HCT116 (cell line): ENCODE measurements at regions not wholly inside any gene's neighbourhood (a gene's known extent, or its start where the extent isn't known, plus 50 kb on each side); places are given as distances from the start of the nearest gene placed in this dataset.

Experiments used
- ATAC-seq: fragments of 200-7000 bp; cut with Tn5 transposase; 2 replicates; pipeline ENCODE4 v1.9.1; 2020; ENCODE audit warnings: mild to moderate bottlenecking, moderate library complexity
- BruUV-seq: library from RNA; stranded (reverse); fragments of 400-500 nt; replicated peaks from 2 replicates; lab custom pipeline; 2021; lab: Mats Ljungman, UMichigan
- CTCF ChIA-PET: fragments of 300-600 bp; sonication (Branson Sonifier 250); formaldehyde crosslinking; loops from one replicate; lab custom pipeline; 2021; ENCODE audit warnings: antibody characterized with exemption; lab: Charles Lee
- POLR2A ChIA-PET: fragments of 300-600, 350-600 bp; sonication (Branson Sonifier 250); formaldehyde crosslinking; loops from one replicate; lab custom pipeline; 2021; ENCODE audit warnings: antibody characterized with exemption; lab: Charles Lee
- RAD21 ChIA-PET, 2 experiments: fragments of 300-600 bp; sonication (Branson Sonifier 250); formaldehyde crosslinking; loops; one replicate each; lab custom pipeline; 2023; ENCODE audit warnings: low total read pairs in 2 of 2; ENCODE audit not compliant: uncharacterized antibody in 2 of 2, unreplicated experiment in 2 of 2, low non-redundant PET in 1 of 2; lab: Charles Lee
- DNase-seq: peaks from one replicate; pipeline ENCODE4 v3.0.0-alpha.2; 2010; ENCODE audit warnings: low read depth, low spot score
- H2AFZ ChIP-seq: fragments of 200-600 bp; shearing (Covaris generic), sonication (generic); 2 replicates; pipeline ENCODE4 v1.6.1; 2017; ENCODE audit warnings: low read depth, mixed run types, mixed read lengths, antibody characterized with exemption, low read length; ENCODE audit not compliant: poor library complexity, severe bottlenecking
- H3K27ac ChIP-seq: 2 replicates; pipeline ENCODE4 v1.5.1; 2012; ENCODE audit warnings: low read depth, low read length
- H3K27me3 ChIP-seq: fragments of 200-600 bp; sonication (generic); 2 replicates; pipeline ENCODE4 v1.6.1; 2016; ENCODE audit warnings: mixed run types, low read length, mixed read lengths; ENCODE audit not compliant: insufficient read depth
- H3K36me3 ChIP-seq, 2 experiments: fragments of 200-500 bp in 1 of 2; fragments of 200-600 bp in 1 of 2; sonication (Bioruptor generic) in 1 of 2; sonication (generic) in 1 of 2; 2 replicates each; pipeline versions ENCODE4 v1.5.1 to v1.6.1; 2014 to 2016; ENCODE audit warnings: low read length in 2 of 2, inconsistent platforms in 1 of 2, mixed read lengths in 1 of 2, mixed run types in 1 of 2; ENCODE audit not compliant: insufficient read depth in 2 of 2, control insufficient read depth in 1 of 2
- H3K4me1 ChIP-seq, 2 experiments: fragments of 200-600 bp in 1 of 2; sonication (generic) in 1 of 2; 2 replicates each; pipeline versions ENCODE4 v1.5.1 to v1.6.1; 2012 to 2017; ENCODE audit warnings: low read length in 2 of 2, inconsistent platforms in 1 of 2, mild to moderate bottlenecking in 1 of 2, mixed read lengths in 1 of 2, mixed run types in 1 of 2, moderate library complexity in 1 of 2; ENCODE audit not compliant: insufficient read depth in 2 of 2, control insufficient read depth in 1 of 2
- H3K4me2 ChIP-seq: fragments of 200-600 bp; sonication (generic); 2 replicates; pipeline ENCODE4 v1.6.1; 2017; ENCODE audit warnings: mixed run types, low read length, mixed read lengths
- H3K4me3 ChIP-seq, 2 experiments: fragments of 200-600 bp in 1 of 2; sonication (generic) in 1 of 2; replicated peaks in 1 of 2; 2 replicates each; pipeline ENCODE4 v1.5.1; 2011 to 2016; ENCODE audit warnings: low read length in 2 of 2, control low read depth in 1 of 2, low read depth in 1 of 2, mild to moderate bottlenecking in 1 of 2, mixed read lengths in 1 of 2, mixed run types in 1 of 2
- H3K79me2 ChIP-seq: fragments of 200-600 bp; sonication (generic); 2 replicates; pipeline ENCODE4 v1.6.1; 2017; ENCODE audit warnings: mild to moderate bottlenecking, mixed run types, low read length, moderate library complexity, mixed read lengths; ENCODE audit not compliant: insufficient read depth
- H3K9ac ChIP-seq: fragments of 200-600 bp; sonication (generic); 2 replicates; pipeline ENCODE4 v1.6.1; 2016; ENCODE audit warnings: low read length, mixed read lengths
- H3K9me2 ChIP-seq: fragments of 200-600 bp; sonication (generic), shearing (Covaris generic); 2 replicates; pipeline ENCODE4 v1.6.1; 2017; ENCODE audit warnings: mixed run types, mild to moderate bottlenecking, moderate library complexity; ENCODE audit not compliant: insufficient read depth
- H3K9me3 ChIP-seq, 2 experiments: fragments of 200-500 bp in 1 of 2; fragments of 200-600 bp in 1 of 2; sonication (Bioruptor generic) in 1 of 2; sonication (generic) in 1 of 2; 2 replicates each; pipeline ENCODE4 v1.6.1; 2014 to 2017; ENCODE audit warnings: low read length in 2 of 2, mixed read lengths in 2 of 2, inconsistent platforms in 1 of 2, low read depth in 1 of 2, mild to moderate bottlenecking in 1 of 2, mixed run types in 1 of 2, moderate library complexity in 1 of 2; ENCODE audit not compliant: control insufficient read depth in 1 of 2, insufficient read depth in 1 of 2
- H4K20me1 ChIP-seq: fragments of 200-600 bp; sonication (generic), shearing (Covaris generic); 2 replicates; pipeline ENCODE4 v1.6.1; 2017; ENCODE audit warnings: mixed run types, mild to moderate bottlenecking, moderate library complexity; ENCODE audit not compliant: insufficient read depth
- CEBPB ChIP-seq: IDR thresholded peaks from 2 replicates; pipeline ENCODE4 v1.6.1; 2012; ENCODE audit warnings: low read depth
- FOSL1 ChIP-seq: IDR thresholded peaks from 2 replicates; pipeline ENCODE4 v1.6.1; 2012; ENCODE audit warnings: low read depth
- JUND ChIP-seq: IDR thresholded peaks from 2 replicates; pipeline ENCODE4 v1.6.1; 2012
- MAX ChIP-seq: IDR thresholded peaks from 2 replicates; pipeline ENCODE4 v1.6.1; 2012
- POLR2A ChIP-seq: IDR thresholded peaks from 2 replicates; pipeline ENCODE4 v1.7.0; 2011; ENCODE audit warnings: borderline replicate concordance; ENCODE audit not compliant: insufficient read depth, insufficient read length; ENCODE audit errors: extremely low read depth
- SIN3A ChIP-seq: IDR thresholded peaks from 2 replicates; pipeline ENCODE4 v1.6.1; 2012; ENCODE audit warnings: low read depth
- SP1 ChIP-seq: IDR thresholded peaks from 2 replicates; pipeline ENCODE4 v1.6.1; 2012; ENCODE audit warnings: low read depth
- SRF ChIP-seq: IDR thresholded peaks from 2 replicates; pipeline ENCODE4 v1.6.1; 2012; ENCODE audit warnings: low read depth
- ZBTB33 ChIP-seq: IDR thresholded peaks from 2 replicates; pipeline ENCODE4 v1.6.1; 2011; ENCODE audit warnings: mild to moderate bottlenecking, low read length, moderate library complexity; ENCODE audit not compliant: insufficient replicate concordance; ENCODE audit errors: extremely low read depth
- ZNF274 ChIP-seq: fragments of 200-500 bp; sonication (Bioruptor generic); IDR thresholded peaks from 2 replicates; pipeline ENCODE4 v1.6.1; 2014; ENCODE audit warnings: mild to moderate bottlenecking, low read depth, low read length, inconsistent platforms
- intact Hi-C: fragments of 100-400 bp; cut with micrococcal nuclease; formaldehyde crosslinking; loops from 2 replicates; pipeline ENCODE4 v1.10.0; 2022

- peak; percentile 63 for DNase-seq
- ChIA-PET POLR2A (no interaction called here), RAD21 (no interaction called here), CTCF (interaction anchor here (0.9 kb wide), 1 partner anchor 40 kb away, joined by 3 read pairs; no protein-coding TSS in a partner anchor)
- H3K4me2 ChIP-seq: peak overlapping the region; percentile 33
- no peaks in the 10 kb centered on the region for H3K9me3 ChIP-seq
- H3K27me3 ChIP-seq: no peaks in the 10 kb centered on the region
- H3K9ac ChIP-seq: no peak overlapping the region
- TF ChIP-seq POLR2A: no peak
- no peak for TF ChIP-seq ZNF274
- peak; percentile 40 for TF ChIP-seq SP1
- peak; percentile 28; the same call in 1 of the 2 replicates for TF ChIP-seq SRF
- peak; percentile 71 for TF ChIP-seq JUND
- no peak for TF ChIP-seq SIN3A
- TF ChIP-seq CEBPB: peak; percentile 33; the same call in 1 of the 2 replicates
- no peak for TF ChIP-seq ZBTB33
- TF ChIP-seq MAX: no peak
- peak; percentile 84 for TF ChIP-seq FOSL1
- no peaks in the 10 kb centered on the region for H3K79me2 ChIP-seq
- no peak overlapping the region for H3K4me3 ChIP-seq
- no peak overlapping the region; the same call in 1 of the 2 replicates for H3K27ac ChIP-seq
- intact Hi-C loops: no loop called here
- ATAC-seq: peak; percentile 72
- H3K4me1 ChIP-seq: peaks cover 9 to 13% of the 10 kb centered on the region in 2 experiments
- no peaks in the 10 kb centered on the region for H3K36me3 ChIP-seq
- peak overlapping the region; percentile 3 for H2AFZ ChIP-seq
- no peaks in the 10 kb centered on the region for H3K9me2 ChIP-seq
- no peaks in the 10 kb centered on the region for H4K20me1 ChIP-seq
- no TSS peak for BruUV-seq
These were observed 331.2 kb upstream of the DAB2 start for GRCh38 chr5:39755986-39756385.
